Ishikawa (cell line): ENCODE measurements at regions not wholly inside any gene's neighbourhood (a gene's known extent, or its start where the extent isn't known, plus 50 kb on each side); places are given as distances from the start of the nearest gene placed in this dataset.

Source experiments
- CEBPB ChIP-seq: IDR thresholded peaks from 2 replicates; pipeline ENCODE4 v1.6.1; 2012
- CREB1 ChIP-seq: IDR thresholded peaks from 2 replicates; pipeline ENCODE4 v1.6.1; 2012; ENCODE audit warnings: low read depth
- EGR1 ChIP-seq: IDR thresholded peaks from 2 replicates; pipeline ENCODE4 v1.6.1; 2012
- EP300 ChIP-seq: IDR thresholded peaks from 2 replicates; pipeline ENCODE4 v1.6.1; 2012; ENCODE audit warnings: borderline replicate concordance
- FOXM1 ChIP-seq: IDR thresholded peaks from 2 replicates; pipeline ENCODE4 v1.6.1; 2012; ENCODE audit warnings: low read depth, borderline replicate concordance
- MAX ChIP-seq: IDR thresholded peaks from 2 replicates; pipeline ENCODE4 v1.6.1; 2012
- NFIC ChIP-seq: IDR thresholded peaks from 2 replicates; pipeline ENCODE4 v1.6.1; 2012
- RAD21 ChIP-seq: IDR thresholded peaks from 2 replicates; pipeline ENCODE4 v1.6.1; 2012; ENCODE audit warnings: low read depth
- REST ChIP-seq: IDR thresholded peaks from 2 replicates; pipeline ENCODE4 v1.6.1; 2012; ENCODE audit warnings: low read depth, mild to moderate bottlenecking
- TAF1 ChIP-seq: IDR thresholded peaks from 2 replicates; pipeline ENCODE4 v1.6.1; 2012; ENCODE audit warnings: low read depth, mild to moderate bottlenecking
- TCF12 ChIP-seq: IDR thresholded peaks from 2 replicates; pipeline ENCODE4 v1.6.1; 2012; ENCODE audit warnings: low read depth
- TEAD4 ChIP-seq: IDR thresholded peaks from 2 replicates; pipeline ENCODE4 v1.6.1; 2012
- YY1 ChIP-seq: IDR thresholded peaks from 2 replicates; pipeline ENCODE4 v1.6.1; 2012; ENCODE audit warnings: low read depth
- ZBTB7A ChIP-seq: IDR thresholded peaks from 2 replicates; pipeline ENCODE4 v1.6.1; 2012; ENCODE audit warnings: low read depth
- TF ChIP-seq, protein P1 (sequence below): IDR thresholded peaks from 2 replicates; pipeline ENCODE4 v1.6.1; 2012

GRCh38 chr3:74978684-74979083, 364.2 kb upstream of the CNTN3 start:
- TF ChIP-seq TAF1 (no peak), RAD21 (no peak), NFIC (no peak)

DNA sequence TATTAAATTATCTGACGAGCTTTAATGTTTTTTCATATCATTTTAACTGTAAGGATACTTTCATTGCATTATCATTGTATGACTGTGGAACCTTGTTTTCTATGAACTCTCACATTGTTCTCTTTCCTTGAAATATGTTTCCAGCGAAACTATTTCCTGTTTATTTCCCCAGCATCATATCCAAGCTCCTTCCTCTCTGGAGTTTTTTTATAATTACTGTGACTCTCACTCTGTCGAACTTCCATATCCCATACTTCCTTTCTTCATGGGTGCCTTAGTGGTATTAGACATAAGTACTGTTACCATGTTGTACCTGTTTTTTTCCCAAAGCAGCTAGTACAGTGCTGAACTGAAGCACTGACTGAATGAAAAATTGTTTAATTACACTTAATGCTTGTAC, 373.6 kb upstream of the CNTN3 start:
- TF ChIP-seq TAF1, result no peak
- no peak for TF ChIP-seq NFIC
- TF ChIP-seq CEBPB, result no peak
- no peak for TF ChIP-seq MAX
- TF ChIP-seq TCF12, result no peak
- no peak for TF ChIP-seq CREB1
- TF ChIP-seq EP300, result no peak
- no peak for TF ChIP-seq TEAD4
- TF ChIP-seq ZBTB7A, result no peak
- TF ChIP-seq FOXM1, result no peak
- no peak for TF ChIP-seq YY1
- TF ChIP-seq REST, result no peak
- TF ChIP-seq RAD21, result no peak
- TF ChIP-seq, protein P1, sequence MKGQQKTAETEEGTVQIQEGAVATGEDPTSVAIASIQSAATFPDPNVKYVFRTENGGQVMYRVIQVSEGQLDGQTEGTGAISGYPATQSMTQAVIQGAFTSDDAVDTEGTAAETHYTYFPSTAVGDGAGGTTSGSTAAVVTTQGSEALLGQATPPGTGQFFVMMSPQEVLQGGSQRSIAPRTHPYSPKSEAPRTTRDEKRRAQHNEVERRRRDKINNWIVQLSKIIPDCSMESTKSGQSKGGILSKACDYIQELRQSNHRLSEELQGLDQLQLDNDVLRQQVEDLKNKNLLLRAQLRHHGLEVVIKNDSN, result no peak
- no peak for TF ChIP-seq EGR1

DNA sequence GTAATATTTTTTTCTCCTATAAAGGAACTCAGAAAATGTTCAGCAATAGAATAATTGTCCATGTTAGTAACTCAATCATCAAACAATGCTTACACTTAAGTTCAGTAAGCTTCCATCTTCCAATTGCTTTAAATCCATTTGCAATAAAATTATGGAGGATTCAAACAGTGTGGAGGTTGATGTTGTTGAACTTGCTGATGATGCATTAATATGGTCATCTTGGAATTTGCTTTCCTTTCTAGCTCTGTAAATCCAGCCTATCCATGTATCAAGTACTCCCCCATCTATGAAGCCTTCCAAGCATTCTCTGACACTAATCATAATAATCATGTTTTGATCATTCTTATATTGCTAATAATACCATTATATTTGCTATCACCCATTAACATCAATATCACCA, 378.4 kb upstream of the CNTN3 start:
- TF ChIP-seq, protein P1, result no peak
- TF ChIP-seq TAF1 (no peak), REST (no peak), TEAD4 (no peak), EGR1 (no peak), ZBTB7A (no peak)

GRCh38 chr3:75001330-75001729, 386.9 kb upstream of the CNTN3 start:
- peak; percentile 32; the same call in 1 of the 2 replicates for TF ChIP-seq RAD21
- TF ChIP-seq, protein P1, result no peak

DNA sequence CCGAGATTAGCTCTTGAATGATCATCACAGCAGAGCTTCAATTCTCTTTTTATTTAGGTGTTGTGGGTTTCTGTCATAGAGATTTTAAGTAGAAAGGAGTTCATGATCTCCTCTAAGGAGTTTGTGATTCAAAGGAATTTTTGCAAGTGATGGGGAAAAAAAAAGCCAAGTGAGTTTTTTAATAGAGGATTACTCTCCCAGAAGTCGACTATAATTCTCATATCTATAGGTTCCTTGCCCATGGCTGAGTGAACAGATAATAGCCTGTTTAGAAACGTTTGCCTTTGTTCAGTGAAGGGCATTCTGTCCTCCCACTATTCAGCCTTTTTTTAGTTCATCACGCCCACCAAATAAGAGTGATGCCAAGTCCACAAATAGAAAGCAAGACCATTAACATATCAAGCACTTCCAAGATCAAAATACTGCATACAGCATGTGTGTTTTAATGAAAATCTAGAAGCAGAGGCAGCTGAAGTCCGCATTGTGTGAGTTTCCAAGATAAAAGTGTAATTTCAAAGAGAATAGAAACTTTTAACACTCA, 398.4 kb upstream of the CNTN3 start:
- no peak for TF ChIP-seq TAF1
- no peak for TF ChIP-seq TEAD4
- TF ChIP-seq, protein P1, result no peak
- TF ChIP-seq FOXM1, result no peak
- TF ChIP-seq CREB1, result no peak
- no peak for TF ChIP-seq REST
